Prostate gland (tissue), 2 donors: ENCODE measurements at regions not wholly inside any gene's neighbourhood (a gene's known extent, or its start where the extent isn't known, plus 50 kb on each side); places are given as distances from the start of the nearest gene placed in this dataset.

Experiments used
- POLR2A ChIP-seq: fragments of 450-650 bp; IDR thresholded peaks from one replicate; pipeline ENCODE4 v1.6.1; 2016; ENCODE audit warnings: antibody characterized with exemption, mild to moderate bottlenecking
- TF ChIP-seq, protein P1 (sequence below), 4 experiments: fragments of 200-600 bp in 2 of 4; fragments of 450-650 bp in 2 of 4; sonication (generic) in 2 of 4; IDR thresholded peaks; 1 replicate in 3 of 4; 2 replicates in 1 of 4; pipeline ENCODE4 v1.5.1; 2016 to 2019; ENCODE audit warnings: antibody characterized with exemption in 4 of 4, mild to moderate bottlenecking in 2 of 4, moderate library complexity in 2 of 4

- TF ChIP-seq POLR2A, result no peak
- TF ChIP-seq, protein P1, sequence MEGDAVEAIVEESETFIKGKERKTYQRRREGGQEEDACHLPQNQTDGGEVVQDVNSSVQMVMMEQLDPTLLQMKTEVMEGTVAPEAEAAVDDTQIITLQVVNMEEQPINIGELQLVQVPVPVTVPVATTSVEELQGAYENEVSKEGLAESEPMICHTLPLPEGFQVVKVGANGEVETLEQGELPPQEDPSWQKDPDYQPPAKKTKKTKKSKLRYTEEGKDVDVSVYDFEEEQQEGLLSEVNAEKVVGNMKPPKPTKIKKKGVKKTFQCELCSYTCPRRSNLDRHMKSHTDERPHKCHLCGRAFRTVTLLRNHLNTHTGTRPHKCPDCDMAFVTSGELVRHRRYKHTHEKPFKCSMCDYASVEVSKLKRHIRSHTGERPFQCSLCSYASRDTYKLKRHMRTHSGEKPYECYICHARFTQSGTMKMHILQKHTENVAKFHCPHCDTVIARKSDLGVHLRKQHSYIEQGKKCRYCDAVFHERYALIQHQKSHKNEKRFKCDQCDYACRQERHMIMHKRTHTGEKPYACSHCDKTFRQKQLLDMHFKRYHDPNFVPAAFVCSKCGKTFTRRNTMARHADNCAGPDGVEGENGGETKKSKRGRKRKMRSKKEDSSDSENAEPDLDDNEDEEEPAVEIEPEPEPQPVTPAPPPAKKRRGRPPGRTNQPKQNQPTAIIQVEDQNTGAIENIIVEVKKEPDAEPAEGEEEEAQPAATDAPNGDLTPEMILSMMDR (IDR thresholded peaks at IDR 0.05), result no peak
Observed at GRCh38 chr14:105690671-105691070, 164.3 kb downstream of the TMEM121 start.
